ENCODE measurements at regions not wholly inside any gene's neighbourhood (a gene's known extent, or its start where the extent isn't known, plus 50 kb on each side); places are given as distances from the start of the nearest gene placed in this dataset.

DNA sequence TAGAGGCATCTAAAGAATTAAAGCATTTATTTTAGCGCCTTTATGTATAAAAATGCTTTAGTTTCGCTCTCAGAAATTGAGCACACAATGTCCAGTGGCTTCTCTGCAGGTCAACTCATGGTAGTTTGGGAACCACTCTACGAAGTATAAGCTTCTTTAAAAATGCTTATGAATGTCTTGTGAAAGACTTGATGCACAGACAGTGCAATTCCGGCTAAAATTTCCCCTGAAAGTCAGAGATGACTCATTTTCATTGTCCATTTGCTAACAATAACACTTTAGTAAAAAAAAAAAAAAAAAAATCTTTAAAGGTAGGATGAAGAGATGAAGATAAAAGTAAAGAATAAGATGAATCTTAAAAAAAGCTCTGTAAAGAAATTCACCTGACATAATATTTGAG is 117.2 kb downstream of the PDHA2 start:
- Histone ChIP-seq H3K4me2 (no peak overlapping the region), H3K4me1 (no peaks in the 10 kb centered on the region), H3K4me3 (no peak overlapping the region), H3K27ac (no peak overlapping the region), H3K36me3 (no peaks in the 10 kb centered on the region), H4K20me1 (no peaks in the 10 kb centered on the region), H3K27me3 (no peaks in the 10 kb centered on the region), H3K9me3 (replicated peaks in 1 of 11) (peaks cover 0 to 6% (median 0%) of the 10 kb centered on the region in 11 experiments; a peak in 1 of 22 replicates), H3K9ac (no peak overlapping the region)
- TF ChIP-seq Cebpa-rat (IDR thresholded peaks at IDR 0.05) = no peak

DNA sequence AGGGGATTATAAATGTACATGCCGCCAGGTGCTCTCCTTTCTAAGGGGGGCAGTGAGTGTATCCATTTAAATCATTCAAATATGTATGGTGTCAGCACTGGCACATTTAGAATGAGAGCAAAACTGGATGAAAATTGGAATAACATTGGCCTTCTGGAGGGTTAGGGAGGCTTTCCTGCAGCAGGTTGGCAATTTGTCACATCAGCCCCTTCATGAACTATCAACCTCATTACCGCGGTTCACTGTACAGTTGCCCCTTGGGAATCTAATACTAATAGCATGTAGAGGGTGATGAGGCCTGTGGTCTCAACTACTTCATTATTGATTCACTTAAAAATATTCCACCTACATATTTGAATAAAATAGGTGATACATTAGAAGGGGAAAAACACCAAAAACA is 117.9 kb downstream of the PDHA2 start:
- no peaks in the 10 kb centered on the region for H3K4me1 ChIP-seq

DNA sequence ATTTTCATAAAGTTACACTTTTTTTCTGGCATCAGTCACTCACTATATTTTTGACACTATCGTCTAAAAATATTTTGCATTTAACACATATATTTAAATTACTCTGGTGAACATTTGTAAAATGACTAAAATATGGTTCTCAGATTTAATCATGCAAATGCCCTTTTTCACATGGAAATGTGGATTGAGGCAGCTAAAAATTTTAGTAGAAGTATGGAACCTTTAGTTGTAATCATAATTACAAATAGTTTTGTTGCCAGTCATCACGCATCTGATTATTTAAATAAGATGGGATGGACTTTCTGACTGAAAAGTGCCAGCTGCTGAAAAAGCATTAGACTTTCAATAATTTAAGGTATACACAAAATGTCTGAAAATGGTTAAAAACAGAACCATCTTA is 119.3 kb downstream of the PDHA2 start:
- Histone ChIP-seq H3K4me2 (no peak overlapping the region), H3K4me3 (no peak overlapping the region), H3K9me3 (replicated peaks in 1 of 11) (no peaks in the 10 kb centered on the region), H4K20me1 (no peaks in the 10 kb centered on the region), H3K4me1 (no peaks in the 10 kb centered on the region), H3K36me3 (no peaks in the 10 kb centered on the region), H3K9ac (no peak overlapping the region), H3K27me3 (no peaks in the 10 kb centered on the region), H3K27ac (no peak overlapping the region)
- TF ChIP-seq Cebpa-rat (IDR thresholded peaks at IDR 0.05) = no peak

More for the DNA sequence above, 117.9 kb downstream of the PDHA2 start:
- no peak overlapping the region for H3K9ac ChIP-seq
- H3K9me3 ChIP-seq (replicated peaks in 1 of 11) = peaks cover 0 to 6% (median 0%) of the 10 kb centered on the region in 11 experiments; a peak in 1 of 22 replicates
- no peak overlapping the region for H3K4me2 ChIP-seq
- H4K20me1 ChIP-seq = no peaks in the 10 kb centered on the region
- no peak for TF ChIP-seq Cebpa-rat (IDR thresholded peaks at IDR 0.05)
- H3K4me3 ChIP-seq = no peak overlapping the region
- no peak overlapping the region for H3K27ac ChIP-seq
- no peaks in the 10 kb centered on the region for H3K36me3 ChIP-seq
- H3K27me3 ChIP-seq = no peaks in the 10 kb centered on the region

DNA sequence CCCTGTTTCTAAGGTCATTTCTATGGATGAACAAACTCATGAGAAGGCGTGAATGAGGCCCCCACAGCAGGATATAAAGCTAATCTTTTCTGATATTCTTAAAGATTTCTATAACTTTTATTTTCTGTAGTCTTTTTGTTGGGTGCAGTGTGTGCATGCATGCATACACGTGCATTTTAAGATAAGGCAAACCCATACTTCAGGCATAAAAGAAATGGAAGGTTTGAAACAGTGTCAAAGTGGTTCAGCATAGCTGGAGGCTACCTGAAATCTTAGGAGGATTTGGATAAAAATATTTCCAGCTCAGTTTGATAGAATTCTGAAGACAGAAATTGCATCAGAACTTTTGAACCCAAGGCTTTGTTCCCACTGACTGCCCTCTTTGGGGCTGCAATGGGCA is 119.7 kb downstream of the PDHA2 start:
- Histone ChIP-seq H3K4me2 (no peak overlapping the region), H3K27ac (no peak overlapping the region), H3K9me3 (replicated peaks in 1 of 11) (no peaks in the 10 kb centered on the region), H3K4me1 (no peaks in the 10 kb centered on the region), H3K4me3 (no peak overlapping the region), H3K27me3 (no peaks in the 10 kb centered on the region), H3K9ac (no peak overlapping the region), H4K20me1 (no peaks in the 10 kb centered on the region), H3K36me3 (no peaks in the 10 kb centered on the region)
- TF ChIP-seq Cebpa-rat (IDR thresholded peaks at IDR 0.05) = no peak

DNA sequence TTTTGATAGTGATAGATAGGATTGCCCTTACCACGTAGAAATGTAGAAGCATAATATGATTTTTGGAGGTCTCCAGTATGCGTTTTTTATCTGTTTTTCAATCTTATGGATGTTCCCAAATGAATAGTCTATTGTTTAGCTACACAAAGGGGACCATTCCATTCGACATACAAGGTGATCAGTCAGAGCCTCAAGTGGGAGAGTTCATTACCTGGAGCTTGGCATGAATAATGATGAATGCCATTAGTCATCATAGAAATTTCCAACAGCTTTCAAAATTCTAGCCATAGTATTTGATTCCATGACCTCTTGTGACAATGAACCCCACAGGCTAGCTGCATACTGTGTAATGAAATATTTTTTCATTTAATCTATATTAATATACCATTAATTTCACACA is 123.6 kb downstream of the PDHA2 start:
- no peak for TF ChIP-seq Cebpa-rat (IDR thresholded peaks at IDR 0.05)
- Histone ChIP-seq H4K20me1 (no peaks in the 10 kb centered on the region), H3K36me3 (no peaks in the 10 kb centered on the region), H3K9me3 (replicated peaks in 1 of 11) (no peaks in the 10 kb centered on the region), H3K4me2 (no peak overlapping the region), H3K9ac (no peak overlapping the region), H3K27me3 (no peaks in the 10 kb centered on the region), H3K4me3 (no peak overlapping the region), H3K27ac (no peak overlapping the region), H3K4me1 (no peaks in the 10 kb centered on the region)

DNA sequence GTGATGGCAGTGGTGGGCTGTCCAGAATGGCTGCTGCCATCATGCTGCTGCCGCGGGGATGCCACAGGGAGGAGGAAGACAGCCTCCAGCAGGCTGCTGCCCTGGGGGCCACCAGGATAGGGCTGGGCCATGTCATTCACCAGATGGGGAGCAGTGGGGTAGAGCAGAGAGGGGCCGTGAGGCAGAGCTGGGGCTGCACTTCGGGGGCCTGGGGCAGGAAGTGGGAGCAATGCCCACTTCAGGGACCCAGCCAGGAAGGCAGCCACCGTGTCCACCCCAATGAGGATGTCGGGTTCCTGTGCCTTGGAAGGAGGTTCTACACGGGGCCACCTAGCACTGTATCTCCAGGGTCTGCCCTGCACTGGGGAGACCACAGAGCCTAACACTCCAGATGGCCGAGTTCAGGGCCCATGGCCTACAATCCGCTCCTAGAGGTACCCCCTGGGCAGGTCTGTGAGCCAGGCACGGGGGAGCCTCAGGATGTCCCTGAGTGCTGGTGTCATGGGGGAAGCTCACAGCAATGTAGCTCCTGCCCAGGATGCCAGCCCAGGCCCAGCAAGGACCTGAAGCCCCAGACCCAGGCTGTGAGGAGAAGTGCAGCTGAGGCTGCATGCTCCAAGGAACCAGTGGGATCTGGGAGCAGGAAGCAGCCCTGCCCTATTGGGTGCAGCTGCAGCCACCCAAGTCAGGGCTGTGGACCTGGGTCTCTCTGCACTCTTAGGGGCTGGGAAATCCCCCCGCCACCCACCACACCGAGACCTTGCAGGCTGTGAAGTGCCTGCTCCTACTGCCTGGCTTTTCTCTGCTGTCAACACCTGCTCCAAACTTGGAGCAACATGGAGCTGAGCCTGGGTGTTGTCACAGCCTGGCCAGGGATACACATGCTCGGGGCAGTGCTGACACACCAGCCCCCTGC is 140.3 kb downstream of the PDHA2 start:
- H3K27me3 ChIP-seq = no peaks in the 10 kb centered on the region
- TF ChIP-seq Cebpa-rat (IDR thresholded peaks at IDR 0.05) = no peak
- H3K27ac ChIP-seq = no peak overlapping the region
- no peak overlapping the region for H3K4me3 ChIP-seq
- H3K9ac ChIP-seq = no peak overlapping the region
- no peaks in the 10 kb centered on the region for H4K20me1 ChIP-seq
- H3K4me2 ChIP-seq = no peak overlapping the region
- H3K36me3 ChIP-seq = no peaks in the 10 kb centered on the region; a peak in 1 of 22 replicates
- H3K4me1 ChIP-seq = 0 out of 20 replicates have a peak, but pooled peaks cover 0 to 4% (median 0%) of the 10 kb centered on the region in 10 experiments
- peaks cover 22 to 31% (median 28%) of the 10 kb centered on the region in 11 experiments for H3K9me3 ChIP-seq (replicated peaks in 1 of 11)

DNA sequence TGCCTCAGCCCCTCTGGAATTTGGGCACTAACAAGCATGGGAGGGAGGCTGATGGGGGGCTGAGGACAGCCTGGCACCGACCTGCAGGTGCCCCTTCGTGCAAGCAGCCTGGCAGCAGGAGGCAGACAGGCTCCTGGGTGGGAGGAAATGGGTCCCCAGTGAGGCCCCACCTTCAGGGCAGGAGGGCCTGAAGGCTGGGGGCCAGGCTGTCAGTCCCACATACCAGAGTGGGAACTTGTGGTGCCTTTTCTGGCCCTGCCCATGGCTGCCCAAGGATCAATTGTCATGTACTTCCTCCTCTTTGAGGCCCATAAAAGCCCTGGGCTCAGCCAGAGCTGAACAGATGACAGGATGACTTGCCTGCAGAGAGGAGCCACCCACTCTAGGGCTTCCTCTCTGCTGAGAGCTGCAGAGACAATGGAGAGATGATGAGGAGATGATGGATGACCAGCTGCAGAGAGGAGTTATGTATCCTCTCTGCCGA is 141.0 kb downstream of the PDHA2 start:
- no peaks in the 10 kb centered on the region for H3K27me3 ChIP-seq
- no peaks in the 10 kb centered on the region for H4K20me1 ChIP-seq
- H3K36me3 ChIP-seq = no peaks in the 10 kb centered on the region; a peak in 1 of 22 replicates
- 0 out of 20 replicates have a peak, but pooled peaks cover 0 to 4% (median 0%) of the 10 kb centered on the region in 10 experiments for H3K4me1 ChIP-seq
- H3K4me2 ChIP-seq = no peak overlapping the region
- H3K4me3 ChIP-seq = no peak overlapping the region
- H3K9me3 ChIP-seq (replicated peaks in 1 of 11) = peaks cover 22 to 31% (median 28%) of the 10 kb centered on the region in 11 experiments
- H3K27ac ChIP-seq = no peak overlapping the region
- no peak for TF ChIP-seq Cebpa-rat (IDR thresholded peaks at IDR 0.05)
- no peak overlapping the region for H3K9ac ChIP-seq

DNA sequence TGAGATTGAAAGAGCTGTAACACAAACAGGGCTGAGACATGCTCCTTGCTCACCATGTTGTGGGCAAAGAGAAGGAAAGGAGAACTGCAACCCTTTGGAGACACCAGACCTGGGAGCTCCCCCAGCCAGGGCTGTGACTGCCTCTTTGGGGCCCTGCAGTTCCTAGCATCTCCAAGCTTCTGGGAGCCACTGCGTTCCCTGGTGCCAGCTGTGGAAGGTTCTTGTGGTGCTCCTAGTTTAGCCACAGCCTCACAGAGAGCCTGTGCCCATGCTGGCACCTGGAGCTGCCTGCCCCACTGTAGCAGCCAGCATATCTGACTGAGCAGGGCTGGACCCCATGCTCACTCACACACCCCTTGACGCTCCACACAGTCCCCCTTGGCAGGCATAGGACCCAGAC is 141.7 kb downstream of the PDHA2 start:
- Histone ChIP-seq H4K20me1 (no peaks in the 10 kb centered on the region), H3K4me1 (0 out of 20 replicates have a peak, but pooled peaks cover 0 to 4% (median 0%) of the 10 kb centered on the region in 10 experiments), H3K9me3 (replicated peaks in 1 of 11) (peaks cover 22 to 31% (median 28%) of the 10 kb centered on the region in 11 experiments), H3K4me3 (no peak overlapping the region), H3K27ac (no peak overlapping the region), H3K4me2 (no peak overlapping the region), H3K9ac (no peak overlapping the region), H3K27me3 (no peaks in the 10 kb centered on the region), H3K36me3 (no peaks in the 10 kb centered on the region; a peak in 1 of 22 replicates)
- TF ChIP-seq Cebpa-rat (IDR thresholded peaks at IDR 0.05) = no peak

DNA sequence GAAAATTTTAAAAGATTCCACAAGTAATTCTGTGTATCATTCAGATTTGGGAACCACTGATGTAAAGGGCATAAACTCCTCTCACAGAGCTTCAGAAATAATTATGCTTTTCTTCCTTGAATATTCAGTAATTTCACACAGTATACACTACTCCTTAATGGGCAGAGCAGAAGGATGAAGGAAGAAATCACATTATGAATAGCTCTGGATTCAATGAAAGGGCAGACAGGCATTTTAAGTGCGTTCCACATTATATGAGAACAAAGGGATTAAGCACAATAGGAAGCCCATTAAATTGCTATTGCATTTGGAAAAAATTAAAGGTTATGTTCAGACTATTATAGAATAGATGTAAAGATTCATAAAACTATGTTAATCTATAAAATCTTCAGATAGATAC is 142.6 kb downstream of the PDHA2 start:
- no peak overlapping the region for H3K27ac ChIP-seq
- 0 out of 20 replicates have a peak, but pooled peaks cover 0 to 4% (median 0%) of the 10 kb centered on the region in 10 experiments for H3K4me1 ChIP-seq
- no peak overlapping the region for H3K4me3 ChIP-seq
- no peak overlapping the region for H3K9ac ChIP-seq
- H3K27me3 ChIP-seq = no peaks in the 10 kb centered on the region
- peaks cover 22 to 31% (median 28%) of the 10 kb centered on the region in 11 experiments for H3K9me3 ChIP-seq (replicated peaks in 1 of 11)
- no peaks in the 10 kb centered on the region; a peak in 1 of 22 replicates for H3K36me3 ChIP-seq
- no peak for TF ChIP-seq Cebpa-rat (IDR thresholded peaks at IDR 0.05)
- H4K20me1 ChIP-seq = no peaks in the 10 kb centered on the region
- H3K4me2 ChIP-seq = no peak overlapping the region

Data from BLaER1 treated with 17β-estradiol and CSF1 and Interleukin-3, amounts not matched to agents 10 nM and 100 nM (cell line).